Uterus (tissue), 3 donors: ENCODE measurements at regions not wholly inside any gene's neighbourhood (a gene's known extent, or its start where the extent isn't known, plus 50 kb on each side); places are given as distances from the start of the nearest gene placed in this dataset.

ENCODE experiments used
- DNase-seq, 2 donors: peaks; one replicate each; pipeline ENCODE4 v3.0.0-alpha.2; 2019 to 2020
- H3K27ac ChIP-seq, 2 donors: fragments of 200-600 bp; sonication (generic); 1 replicate in 1 of 2; 2 replicates in 1 of 2; pipeline ENCODE4 v1.5.1; 2016 to 2018
- H3K27me3 ChIP-seq, 2 donors: fragments of 200-600 bp; sonication (generic); one replicate each; pipeline ENCODE4 v1.5.1; 2018 to 2019; ENCODE audit warnings: control low read depth in 1 of 2
- H3K36me3 ChIP-seq, 2 donors: fragments of 200-600 bp; sonication (generic); one replicate each; pipeline ENCODE4 v1.5.1; 2019; ENCODE audit warnings: control low read depth in 1 of 2
- H3K4me1 ChIP-seq, 2 donors: fragments of 200-600 bp; sonication (generic); one replicate each; pipeline ENCODE4 v1.5.1; 2018 to 2019; ENCODE audit warnings: control low read depth in 1 of 2
- H3K4me3 ChIP-seq, 2 donors: fragments of 200-600 bp; sonication (generic); 1 replicate in 1 of 2; 2 replicates in 1 of 2; pipeline ENCODE4 v1.5.1; 2018 to 2019; ENCODE audit warnings: mild to moderate bottlenecking in 1 of 2
- H3K9me3 ChIP-seq, 2 donors: fragments of 200-600 bp; sonication (generic); one replicate each; pipeline ENCODE4 v1.5.1; 2019; ENCODE audit warnings: control low read depth in 1 of 2
- POLR2A ChIP-seq, 2 donors: fragments of 450-650 bp; IDR thresholded peaks; one replicate each; pipeline ENCODE4 v1.6.1; 2016; ENCODE audit warnings: antibody characterized with exemption in 2 of 2, mild to moderate bottlenecking in 1 of 2, moderate library complexity in 1 of 2
- intact Hi-C: fragments of 100-400 bp; cut with DNase I; formaldehyde crosslinking; loops from one replicate; pipeline ENCODE4 v1.15.1; 2023; ENCODE audit warnings: low total_unique reads
- TF ChIP-seq, protein P1 (sequence below), 4 experiments: fragments of 200-600 bp in 2 of 4; fragments of 450-650 bp in 2 of 4; sonication (generic) in 2 of 4; IDR thresholded peaks; one replicate each; pipeline ENCODE4 v1.5.1; 2016 to 2019; ENCODE audit warnings: antibody characterized with exemption in 4 of 4, mild to moderate bottlenecking in 2 of 4, moderate library complexity in 1 of 4
- donor health status: DM: yes; HTN: yes; CAD: no.

GRCh38 chr5:17067657-17068392 lies 131.7 kb upstream of the MYO10 start:
- H3K36me3 ChIP-seq = no peaks in the 10 kb centered on the region
- H3K27ac ChIP-seq = no peak overlapping the region
- TF ChIP-seq, protein P1, sequence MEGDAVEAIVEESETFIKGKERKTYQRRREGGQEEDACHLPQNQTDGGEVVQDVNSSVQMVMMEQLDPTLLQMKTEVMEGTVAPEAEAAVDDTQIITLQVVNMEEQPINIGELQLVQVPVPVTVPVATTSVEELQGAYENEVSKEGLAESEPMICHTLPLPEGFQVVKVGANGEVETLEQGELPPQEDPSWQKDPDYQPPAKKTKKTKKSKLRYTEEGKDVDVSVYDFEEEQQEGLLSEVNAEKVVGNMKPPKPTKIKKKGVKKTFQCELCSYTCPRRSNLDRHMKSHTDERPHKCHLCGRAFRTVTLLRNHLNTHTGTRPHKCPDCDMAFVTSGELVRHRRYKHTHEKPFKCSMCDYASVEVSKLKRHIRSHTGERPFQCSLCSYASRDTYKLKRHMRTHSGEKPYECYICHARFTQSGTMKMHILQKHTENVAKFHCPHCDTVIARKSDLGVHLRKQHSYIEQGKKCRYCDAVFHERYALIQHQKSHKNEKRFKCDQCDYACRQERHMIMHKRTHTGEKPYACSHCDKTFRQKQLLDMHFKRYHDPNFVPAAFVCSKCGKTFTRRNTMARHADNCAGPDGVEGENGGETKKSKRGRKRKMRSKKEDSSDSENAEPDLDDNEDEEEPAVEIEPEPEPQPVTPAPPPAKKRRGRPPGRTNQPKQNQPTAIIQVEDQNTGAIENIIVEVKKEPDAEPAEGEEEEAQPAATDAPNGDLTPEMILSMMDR (IDR thresholded peaks at IDR 0.05) = no peak
- TF ChIP-seq POLR2A (IDR thresholded peaks at IDR 0.05) = no peak
- no peak overlapping the region for H3K4me3 ChIP-seq
- intact Hi-C loops = no loop called here
- no peaks in the 10 kb centered on the region for H3K9me3 ChIP-seq
- no peak for DNase-seq
- no peaks in the 10 kb centered on the region for H3K4me1 ChIP-seq
- H3K27me3 ChIP-seq = no peaks in the 10 kb centered on the region

DNA sequence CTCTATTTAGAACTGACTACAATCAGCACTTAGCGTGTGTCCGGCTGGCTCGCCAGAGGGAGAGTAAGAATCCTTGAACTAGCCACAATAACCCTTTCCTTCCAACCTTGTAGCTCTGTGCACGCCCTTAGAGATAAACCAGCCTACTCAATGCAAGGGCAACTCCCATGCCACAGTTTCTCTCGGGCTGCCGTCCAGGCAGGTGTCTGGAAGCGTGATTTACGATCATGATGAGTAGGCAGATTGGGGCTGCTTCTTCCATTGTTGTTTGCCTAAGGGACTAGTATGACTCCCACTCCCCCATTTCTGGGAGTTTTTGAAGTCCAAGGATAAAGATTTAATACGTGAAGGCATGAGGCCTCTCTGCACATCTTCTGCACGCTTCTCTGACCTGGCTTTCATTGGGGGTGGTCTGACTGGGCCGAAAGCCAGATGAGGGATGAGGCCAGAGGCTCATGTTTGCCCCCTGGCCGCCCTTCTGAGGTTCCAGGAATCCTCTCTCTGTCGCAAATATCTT lies 134.0 kb upstream of the MYO10 start:
- TF ChIP-seq POLR2A (IDR thresholded peaks at IDR 0.05) = no peak
- TF ChIP-seq, protein P1 (IDR thresholded peaks at IDR 0.05) = no peak
- H3K9me3 ChIP-seq = no peaks in the 10 kb centered on the region
- intact Hi-C loops = no loop called here
- H3K36me3 ChIP-seq = no peaks in the 10 kb centered on the region
- DNase-seq = no peak
- no peak overlapping the region for H3K27ac ChIP-seq
- no peak overlapping the region for H3K4me3 ChIP-seq
- H3K4me1 ChIP-seq = no peaks in the 10 kb centered on the region
- no peaks in the 10 kb centered on the region for H3K27me3 ChIP-seq

DNA sequence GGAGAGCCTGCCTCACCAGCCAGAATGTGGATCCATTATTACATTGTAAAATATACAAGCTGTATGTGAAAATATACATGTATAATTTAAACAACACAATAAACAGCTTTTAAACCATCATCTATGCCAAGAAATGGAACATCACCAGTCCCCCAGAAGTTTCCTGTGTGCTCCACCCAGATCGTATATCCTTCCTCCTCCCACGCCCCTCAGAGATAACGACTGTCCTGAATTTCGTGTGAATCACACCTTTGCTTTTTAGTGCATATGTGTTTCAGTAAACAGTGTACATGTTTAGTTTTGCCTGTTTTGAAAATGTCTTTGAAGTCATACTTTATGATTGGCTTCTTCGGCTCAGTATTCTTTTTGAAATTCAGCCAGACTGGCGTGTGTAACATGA lies 134.6 kb upstream of the MYO10 start:
- H3K4me3 ChIP-seq = no peak overlapping the region
- no peak overlapping the region for H3K27ac ChIP-seq
- H3K4me1 ChIP-seq = no peaks in the 10 kb centered on the region
- H3K36me3 ChIP-seq = no peaks in the 10 kb centered on the region
- TF ChIP-seq POLR2A (IDR thresholded peaks at IDR 0.05) = no peak
- TF ChIP-seq, protein P1 (IDR thresholded peaks at IDR 0.05) = no peak
- no peak for DNase-seq
- intact Hi-C loops = no loop called here
- H3K27me3 ChIP-seq = no peaks in the 10 kb centered on the region
- no peaks in the 10 kb centered on the region for H3K9me3 ChIP-seq

- intact Hi-C loops = no loop called here
These were observed 139.1 kb upstream of the MYO10 start for GRCh38 chr5:17075236-17075635.

DNA sequence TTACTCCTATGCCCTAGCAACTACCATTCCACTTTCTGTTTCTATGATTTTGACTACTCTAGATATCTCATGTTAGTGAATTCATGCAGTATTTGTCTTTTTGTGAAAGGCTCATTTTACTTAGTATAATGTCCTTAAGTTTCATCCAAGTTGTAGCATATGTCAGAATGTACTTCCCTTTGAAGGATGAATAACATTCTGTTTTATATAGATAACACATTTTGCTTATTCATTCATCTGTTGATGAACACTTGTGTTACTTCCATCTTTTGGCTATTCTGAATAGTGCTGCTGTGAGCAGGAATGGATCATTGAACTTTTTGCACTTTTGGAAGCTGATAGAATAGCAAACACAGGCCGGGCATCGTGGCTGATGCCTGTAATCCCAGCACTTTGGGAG lies 140.2 kb upstream of the MYO10 start:
- Histone ChIP-seq H3K36me3 (no peaks in the 10 kb centered on the region), H3K27ac (no peak overlapping the region), H3K9me3 (no peaks in the 10 kb centered on the region), H3K4me1 (peaks cover 0 to 4% of the 10 kb centered on the region in 2 donors), H3K27me3 (no peaks in the 10 kb centered on the region), H3K4me3 (no peak overlapping the region)
- TF ChIP-seq POLR2A (IDR thresholded peaks at IDR 0.05) = no peak
- TF ChIP-seq, protein P1 (IDR thresholded peaks at IDR 0.05) = no peak
- DNase-seq = no peak
- intact Hi-C loops = no loop called here

More at GRCh38 chr5:17075236-17075635, 139.1 kb upstream of the MYO10 start:
- Histone ChIP-seq H3K4me1 (peaks cover 0 to 4% of the 10 kb centered on the region in 2 donors), H3K27me3 (no peaks in the 10 kb centered on the region), H3K36me3 (no peaks in the 10 kb centered on the region), H3K27ac (no peak overlapping the region), H3K4me3 (no peak overlapping the region), H3K9me3 (no peaks in the 10 kb centered on the region)
- DNase-seq = no peak
- no peak for TF ChIP-seq POLR2A (IDR thresholded peaks at IDR 0.05)
- TF ChIP-seq, protein P1 (IDR thresholded peaks at IDR 0.05) = no peak
